Thoracic aorta (tissue), 2 donors: ENCODE measurements at regions not wholly inside any gene's neighbourhood (a gene's known extent, or its start where the extent isn't known, plus 50 kb on each side); places are given as distances from the start of the nearest gene placed in this dataset.

Experiments used
- ATAC-seq: fragments of 150-250 bp; one replicate; pipeline ENCODE4 v1.8.0; 2017; ENCODE audit warnings: low read depth; ENCODE audit not compliant: insufficient number of reproducible peaks, low FRiP score
- DNase-seq: peaks from one replicate; pipeline ENCODE4 v3.0.0-alpha.2; 2020; ENCODE audit warnings: low spot score
- H3K27ac ChIP-seq, 2 donors: fragments of 200-600 bp; sonication (generic); 1 replicate in 1 of 2; 2 replicates in 1 of 2; pipeline ENCODE4 v1.5.1; 2016; ENCODE audit warnings: mild to moderate bottlenecking in 2 of 2, moderate library complexity in 2 of 2
- H3K27me3 ChIP-seq: fragments of 200-600 bp; sonication (generic); replicated peaks from 2 replicates; pipeline ENCODE4 v1.6.0; 2016; ENCODE audit warnings: mild to moderate bottlenecking; ENCODE audit not compliant: insufficient read depth
- H3K36me3 ChIP-seq: fragments of 200-600 bp; sonication (generic); one replicate; pipeline ENCODE4 v1.5.1; 2016
- H3K4me1 ChIP-seq, 2 donors: fragments of 200-600 bp; sonication (generic); 1 replicate in 1 of 2; 2 replicates in 1 of 2; pipeline versions ENCODE4 v1.5.1 to v1.6.0; 2016; ENCODE audit warnings: low read depth in 2 of 2, mild to moderate bottlenecking in 1 of 2; ENCODE audit not compliant: control insufficient read depth in 1 of 2
- H3K4me3 ChIP-seq: fragments of 200-600 bp; sonication (generic); 2 replicates; pipeline ENCODE4 v1.5.1; 2016; ENCODE audit warnings: mild to moderate bottlenecking
- H3K9me3 ChIP-seq: fragments of 200-600 bp; sonication (generic); 2 replicates; pipeline ENCODE4 v1.5.1; 2016
- CTCF ChIP-seq: fragments of 200-600 bp; sonication (generic); IDR thresholded peaks from one replicate; pipeline ENCODE4 v1.5.1; 2019; ENCODE audit warnings: antibody characterized with exemption

DNA sequence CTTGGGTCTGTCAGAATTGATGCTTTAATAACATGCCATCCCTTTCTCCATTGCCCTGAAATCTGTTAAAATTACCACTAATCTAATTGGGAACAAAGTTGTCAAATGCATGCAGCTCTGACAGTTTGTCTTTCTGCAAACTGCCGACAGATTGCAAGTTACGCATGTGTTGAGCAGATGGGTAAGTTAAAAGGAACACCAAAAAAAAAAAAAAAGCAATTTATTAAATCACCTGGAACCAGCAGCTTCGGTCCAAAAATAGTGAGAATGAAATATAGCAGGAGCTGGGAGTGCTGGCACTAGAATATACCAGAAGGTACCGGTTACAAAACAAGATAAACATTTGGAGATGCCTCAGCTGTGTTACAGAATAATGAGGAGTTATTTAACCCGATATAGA, 149.6 kb upstream of the C1orf87 start:
- no peak overlapping the region for H3K27ac ChIP-seq

GRCh38 chr1:60222360-60223115, 149.0 kb upstream of the C1orf87 start:
- Histone ChIP-seq H3K36me3 (no peaks in the 10 kb centered on the region), H3K4me3 (no peak overlapping the region), H3K4me1 (peaks cover 0 to 16% of the 10 kb centered on the region in 2 donors), H3K27me3 (no peaks in the 10 kb centered on the region), H3K9me3 (no peaks in the 10 kb centered on the region), H3K27ac (no peak overlapping the region)
- DNase-seq = no peak
- ATAC-seq = no peak
- no peak for TF ChIP-seq CTCF

More for the DNA sequence above, 149.6 kb upstream of the C1orf87 start:
- no peak for DNase-seq
- no peak for TF ChIP-seq CTCF
- H3K4me1 ChIP-seq = peaks cover 0 to 16% of the 10 kb centered on the region in 2 donors
- no peaks in the 10 kb centered on the region for H3K9me3 ChIP-seq
- no peaks in the 10 kb centered on the region for H3K36me3 ChIP-seq
- H3K27me3 ChIP-seq = no peaks in the 10 kb centered on the region
- ATAC-seq = no peak
- H3K4me3 ChIP-seq = no peak overlapping the region

DNA sequence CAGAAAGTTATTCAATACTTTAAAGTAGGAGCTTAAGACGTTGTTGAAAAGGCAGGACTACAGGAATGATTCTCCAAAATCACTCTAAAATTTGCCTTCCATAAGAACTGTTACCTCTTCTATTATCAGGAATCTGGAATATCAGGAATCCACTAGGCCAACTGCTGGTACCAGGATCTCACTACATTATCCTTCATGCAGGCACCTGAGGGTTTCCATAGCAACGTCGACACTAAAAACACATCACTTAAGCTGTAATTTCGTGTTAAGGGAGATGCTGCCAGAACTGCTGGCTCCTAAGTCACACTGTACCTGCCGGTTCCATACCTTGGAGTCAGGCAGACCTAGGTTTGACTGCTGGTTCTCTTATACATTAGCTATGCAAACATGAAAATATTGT, 139.7 kb upstream of the C1orf87 start:
- no peak overlapping the region for H3K27ac ChIP-seq
- no peaks in the 10 kb centered on the region for H3K9me3 ChIP-seq
- DNase-seq (no peak), ATAC-seq (no peak)
- H3K36me3 ChIP-seq = no peaks in the 10 kb centered on the region
- no peaks in the 10 kb centered on the region for H3K4me1 ChIP-seq
- TF ChIP-seq CTCF = no peak
- H3K4me3 ChIP-seq = no peak overlapping the region
- H3K27me3 ChIP-seq = no peaks in the 10 kb centered on the region

- no peak overlapping the region for H3K27ac ChIP-seq
- H3K4me3 ChIP-seq = no peak overlapping the region
- TF ChIP-seq CTCF = no peak
- no peaks in the 10 kb centered on the region for H3K36me3 ChIP-seq
- DNase-seq (no peak), ATAC-seq (no peak)
- no peaks in the 10 kb centered on the region for H3K4me1 ChIP-seq
- H3K27me3 ChIP-seq = no peaks in the 10 kb centered on the region
- no peaks in the 10 kb centered on the region for H3K9me3 ChIP-seq
Observed at GRCh38 chr1:60196026-60196425, 122.5 kb upstream of the C1orf87 start.

DNA sequence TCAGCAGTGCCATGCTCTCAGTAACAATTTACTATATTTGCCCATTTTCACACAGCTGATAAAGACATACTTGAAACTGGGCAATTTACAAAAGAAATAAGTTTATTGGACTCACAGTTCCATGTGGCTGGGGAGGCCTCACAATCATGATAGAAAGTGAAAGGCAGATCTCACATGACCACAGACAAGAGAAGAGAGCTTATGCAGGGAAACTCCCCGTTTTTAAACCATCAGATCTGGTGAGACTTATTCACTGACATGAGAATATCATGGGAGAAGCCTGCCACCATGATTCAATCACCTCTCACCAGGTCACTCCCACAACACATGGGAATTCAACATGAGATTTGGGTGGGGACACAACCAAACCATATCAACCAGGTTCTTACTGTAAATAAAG, 112.1 kb upstream of the C1orf87 start:
- no peak overlapping the region for H3K4me3 ChIP-seq
- H3K4me1 ChIP-seq = no peaks in the 10 kb centered on the region
- peaks cover 6% of the 10 kb centered on the region for H3K9me3 ChIP-seq
- DNase-seq (no peak), ATAC-seq (no peak)
- no peak for TF ChIP-seq CTCF
- H3K36me3 ChIP-seq = no peaks in the 10 kb centered on the region
- H3K27me3 ChIP-seq = no peaks in the 10 kb centered on the region
- no peak overlapping the region for H3K27ac ChIP-seq
